K562 (cell line): ENCODE measurements at regions not wholly inside any gene's neighbourhood (a gene's known extent, or its start where the extent isn't known, plus 50 kb on each side); places are given as distances from the start of the nearest gene placed in this dataset.

ENCODE experiments used
- ATAC-seq: fragments of 200-7000 bp; cut with Tn5 transposase; 3 replicates; pipeline ENCODE4 v1.9.1; 2020; ENCODE audit warnings: moderate library complexity
- BruUV-seq: library from RNA; stranded (reverse); fragments of 400-500 nt; replicated peaks from 2 replicates; lab custom pipeline; 2021; lab: Mats Ljungman, UMichigan
- CTCF ChIA-PET: fragments of 300-600 bp; formaldehyde crosslinking; extraction: SDS; loops from one replicate; lab custom pipeline; 2021; ENCODE audit warnings: low intra/inter-chr PET ratio; lab: Yijun Ruan, JAX
- POLR2A ChIA-PET: fragments of 300-600, 350-650 bp; sonication (Branson Sonifier 250); formaldehyde crosslinking; extraction: SDS; loops from one replicate; lab custom pipeline; 2021; ENCODE audit warnings: antibody characterized with exemption, inconsistent platforms; lab: Yijun Ruan, JAX
- DNase-seq, 4 experiments: peaks; one replicate each; pipeline versions ENCODE4 v3.0.0 to v3.0.0-alpha.2; 2011 to 2018; ENCODE audit warnings: low spot score in 3 of 4, mixed read lengths in 3 of 4; ENCODE audit errors: extremely low read depth in 1 of 4
- FAIRE-seq: peaks from 2 replicates; lab custom pipeline; 2011; peaks lifted over from hg19 to GRCh38; lab: Jason Lieb, UNC
- H2AFZ ChIP-seq: 2 replicates; pipeline ENCODE4 v1.6.0; 2011; ENCODE audit warnings: low read depth, low read length, control low read depth, inconsistent platforms
- H3K27ac ChIP-seq: fragments of 200-600 bp; 3 replicates; pipeline ENCODE4 v1.8.0; 2011; ENCODE audit warnings: low read depth, mild to moderate bottlenecking, control low read depth, inconsistent platforms, low read length, moderate library complexity, mixed read lengths; ENCODE audit errors: extremely low read depth
- H3K27me3 ChIP-seq, 2 experiments: fragments of 300-600 bp in 1 of 2; 2 replicates in 1 of 2; 3 replicates in 1 of 2; pipeline versions ENCODE4 v1.6.0 to v1.8.0; 2011; ENCODE audit warnings: inconsistent platforms in 2 of 2, low read length in 2 of 2, mild to moderate bottlenecking in 1 of 2, mixed read lengths in 1 of 2, moderate library complexity in 1 of 2; ENCODE audit not compliant: control insufficient read depth in 2 of 2, insufficient read depth in 2 of 2
- H3K36me3 ChIP-seq: fragments of 300-600 bp; 3 replicates; pipeline ENCODE4 v1.8.0; 2011; ENCODE audit warnings: mild to moderate bottlenecking, low read length, inconsistent platforms; ENCODE audit not compliant: control insufficient read depth, insufficient read depth
- H3K4me1 ChIP-seq, 2 experiments: fragments of 200-600 bp in 1 of 2; replicated peaks in 1 of 2; 2 replicates in 1 of 2; 3 replicates in 1 of 2; pipeline versions ENCODE4 v1.5.1 to v1.8.0; 2011; ENCODE audit warnings: inconsistent platforms in 2 of 2, low read length in 2 of 2, mild to moderate bottlenecking in 1 of 2, mixed read lengths in 1 of 2, moderate library complexity in 1 of 2; ENCODE audit not compliant: control insufficient read depth in 2 of 2, insufficient read depth in 2 of 2
- H3K4me2 ChIP-seq: 2 replicates; pipeline ENCODE4 v1.6.1; 2011; ENCODE audit warnings: low read length, control low read depth, inconsistent platforms, mixed read lengths; ENCODE audit not compliant: insufficient read depth
- H3K4me3 ChIP-seq: fragments of 200-600 bp; sonication (generic), shearing (Covaris generic); 2 replicates; pipeline ENCODE4 v1.5.1; 2016; ENCODE audit warnings: control low read depth, inconsistent platforms
- H3K79me2 ChIP-seq: fragments of 200-600 bp; 3 replicates; pipeline ENCODE4 v1.8.0; 2011; ENCODE audit warnings: low read length, inconsistent platforms; ENCODE audit not compliant: control insufficient read depth, insufficient read depth
- H3K9ac ChIP-seq, 2 experiments: 2 replicates each; pipeline versions ENCODE4 v1.6.0 to v1.6.1; 2011; ENCODE audit warnings: low read depth in 2 of 2, low read length in 2 of 2, control low read depth in 1 of 2, inconsistent platforms in 1 of 2, mild to moderate bottlenecking in 1 of 2, mixed read lengths in 1 of 2; ENCODE audit not compliant: insufficient read depth in 1 of 2
- H3K9me1 ChIP-seq: one replicate; pipeline ENCODE4 v1.6.0; 2011; ENCODE audit warnings: inconsistent platforms, mild to moderate bottlenecking, low read length, moderate library complexity; ENCODE audit not compliant: control insufficient read depth, insufficient read depth
- H3K9me3 ChIP-seq: replicated peaks from 2 replicates; pipeline ENCODE4 v1.5.1; 2011; ENCODE audit warnings: low read depth, low read length, inconsistent platforms; ENCODE audit not compliant: control insufficient read depth, insufficient read depth
- H4K20me1 ChIP-seq: replicated peaks from 2 replicates; pipeline ENCODE4 v1.6.1; 2011; ENCODE audit warnings: low read length, inconsistent platforms, mixed read lengths; ENCODE audit not compliant: control insufficient read depth, insufficient read depth
- C11orf30 ChIP-seq: fragments of 450-650 bp; IDR thresholded peaks from 2 replicates; pipeline ENCODE4 v1.6.1; 2016; ENCODE audit warnings: low read depth, mild to moderate bottlenecking
- CBX1 ChIP-seq: sonication (generic); IDR thresholded peaks from 2 replicates; pipeline ENCODE4 v1.6.1; 2016; ENCODE audit warnings: antibody characterized with exemption, low read depth, mild to moderate bottlenecking
- CBX8 ChIP-seq: fragments of 200-600 bp; sonication (generic); IDR thresholded peaks from 2 replicates; pipeline ENCODE4 v1.6.1; 2012; ENCODE audit warnings: borderline replicate concordance, mixed run types, low read depth, mild to moderate bottlenecking, moderate library complexity, mixed read lengths, low read length, control low read depth, inconsistent platforms; ENCODE audit not compliant: poor library complexity, severe bottlenecking; ENCODE audit errors: extremely low read depth
- CC2D1A ChIP-seq: fragments of 450-650 bp; IDR thresholded peaks from 2 replicates; pipeline ENCODE4 v1.6.1; 2017; ENCODE audit warnings: mild to moderate bottlenecking
- CREB1 ChIP-seq, 2 experiments: sonication (generic) in 1 of 2; formaldehyde crosslinking in 1 of 2; IDR thresholded peaks; 2 replicates each; pipeline versions ENCODE4 v1.6.1 to v1.8.0; 2012 to 2022; ENCODE audit warnings: inconsistent platforms in 1 of 2, mild to moderate bottlenecking in 1 of 2, missing genetic modification reagents in 1 of 2, moderate library complexity in 1 of 2
- ELF2 ChIP-seq: fragments of 250-450 bp; sonication (Bioruptor Pico); IDR thresholded peaks from 2 replicates; pipeline ENCODE4 v1.5.0; 2021; ENCODE audit warnings: mild to moderate bottlenecking
- FOXP1 ChIP-seq: sonication (generic); formaldehyde crosslinking; IDR thresholded peaks from 2 replicates; pipeline ENCODE4 v1.8.0; 2022; ENCODE audit warnings: mild to moderate bottlenecking, missing genetic modification reagents
- FUS ChIP-seq: fragments of 200-400 bp; formaldehyde crosslinking; optimal IDR thresholded peaks from 2 replicates; pipeline ENCODE3; 2017; ENCODE audit warnings: low read depth, low read length
- HMG20A ChIP-seq: fragments of 450-650 bp; formaldehyde crosslinking; conservative IDR thresholded peaks from 2 replicates; pipeline ENCODE4 v1.4.0; 2020; ENCODE audit warnings: mild to moderate bottlenecking, mixed read lengths
- MAFG ChIP-seq: fragments of 450-650 bp; conservative IDR thresholded peaks from 2 replicates; pipeline ENCODE4 v1.6.1; 2016; ENCODE audit warnings: missing genetic modification characterization, missing compliant biosample characterization
- MIER1 ChIP-seq: fragments of 450-650 bp; IDR thresholded peaks from 2 replicates; pipeline ENCODE4 v1.6.1; 2016; ENCODE audit warnings: antibody characterized with exemption, mild to moderate bottlenecking, low read depth
- NCOA1 ChIP-seq: fragments of 450-650 bp; IDR thresholded peaks from 2 replicates; pipeline ENCODE4 v1.6.1; 2016; ENCODE audit warnings: low read depth
- NONO ChIP-seq, 2 experiments: fragments of 200-400 bp in 1 of 2; fragments of 450-650 bp in 1 of 2; formaldehyde crosslinking in 1 of 2; IDR thresholded peaks; 2 replicates each; pipeline ENCODE4 v1.6.1; 2017; ENCODE audit warnings: low read depth in 2 of 2, mild to moderate bottlenecking in 2 of 2, moderate library complexity in 2 of 2, low read length in 1 of 2
- RBM15 ChIP-seq: fragments of 200-400 bp; formaldehyde crosslinking; IDR thresholded peaks from 2 replicates; pipeline ENCODE4 v1.6.1; 2018; ENCODE audit warnings: mild to moderate bottlenecking, low read length, moderate library complexity; ENCODE audit not compliant: insufficient read depth
- ZNF316 ChIP-seq: fragments of 450-650 bp; IDR thresholded peaks from 2 replicates; pipeline ENCODE4 v1.6.1; 2016
- ZNF77 ChIP-seq: fragments of 250-450 bp; sonication (Bioruptor Pico); IDR thresholded peaks from 2 replicates; pipeline ENCODE4 v1.5.0; 2020
- WGBS: fragments of 100-300 bp; shearing (Covaris generic); methylation state at CpG from one replicate; pipeline ENCODE4 v1.1.6; 2016; ENCODE audit warnings: low coverage, mixed read lengths; ENCODE audit not compliant: insufficient coverage; ENCODE audit errors: missing lambda C conversion rate; 5-methylcytosine and 5-hydroxymethylcytosine counted together
- in situ Hi-C: fragments of 300-500 bp; cut with MboI; formaldehyde crosslinking; loops from 4 replicates; pipeline ENCODE4 v1.15.0; 2018; ENCODE audit warnings: inconsistent platforms, mixed read lengths
- intact Hi-C: fragments of 100-400 bp; cut with micrococcal nuclease; formaldehyde crosslinking; loops from 2 replicates; pipeline ENCODE4 v1.14.2; 2022
- TF ChIP-seq, protein P1 (sequence below): fragments of 250-450 bp; sonication (Bioruptor Pico); IDR thresholded peaks from 2 replicates; pipeline ENCODE4 v1.9.0; 2021; ENCODE audit warnings: mild to moderate bottlenecking
- TF ChIP-seq, protein P2 (sequence below): sonication (generic); formaldehyde crosslinking; IDR thresholded peaks from 2 replicates; pipeline ENCODE4 v1.8.1; 2023; ENCODE audit warnings: mild to moderate bottlenecking, missing genetic modification reagents

- 0% methylated on average over 4 of the region's 4 CpGs for WGBS
- intact Hi-C loops (no loop called here), in situ Hi-C loops (no loop called here)
- H4K20me1 ChIP-seq: no peaks in the 10 kb centered on the region
- ATAC-seq (no peak), FAIRE-seq (no peak), DNase-seq (no peak)
- H3K4me3 ChIP-seq: no peak overlapping the region
- TF ChIP-seq CBX8 (no peak), ZNF77 (CRISPR knock-in tag) (no peak), C11orf30 (0 out of 2 replicates have a peak, but pooled peaks have one; percentile 20), MAFG (tag) (0 out of 2 replicates have a peak, but pooled peaks have one; percentile 6), ZNF316 (peak; percentile 61)
- POLR2A ChIA-PET: no interaction called here
- H3K79me2 ChIP-seq: no peaks in the 10 kb centered on the region
- no peak overlapping the region for H3K27ac ChIP-seq
- peaks cover 18 to 43% of the 10 kb centered on the region in 2 experiments; a peak in 4 of 5 replicates for H3K27me3 ChIP-seq
- CTCF ChIA-PET: no interaction called here
- BruUV-seq: no TSS peak
- no peak overlapping the region for H2AFZ ChIP-seq
- H3K9me3 ChIP-seq: no peaks in the 10 kb centered on the region
- H3K9ac ChIP-seq: no peak overlapping the region
- no peak overlapping the region for H3K4me2 ChIP-seq
- H3K9me1 ChIP-seq: no peaks in the 10 kb centered on the region
- H3K36me3 ChIP-seq: no peaks in the 10 kb centered on the region
- H3K4me1 ChIP-seq: no peaks in the 10 kb centered on the region
Observed at GRCh38 chr22:49361164-49361563, 466.5 kb downstream of the BRD1 start.

DNA sequence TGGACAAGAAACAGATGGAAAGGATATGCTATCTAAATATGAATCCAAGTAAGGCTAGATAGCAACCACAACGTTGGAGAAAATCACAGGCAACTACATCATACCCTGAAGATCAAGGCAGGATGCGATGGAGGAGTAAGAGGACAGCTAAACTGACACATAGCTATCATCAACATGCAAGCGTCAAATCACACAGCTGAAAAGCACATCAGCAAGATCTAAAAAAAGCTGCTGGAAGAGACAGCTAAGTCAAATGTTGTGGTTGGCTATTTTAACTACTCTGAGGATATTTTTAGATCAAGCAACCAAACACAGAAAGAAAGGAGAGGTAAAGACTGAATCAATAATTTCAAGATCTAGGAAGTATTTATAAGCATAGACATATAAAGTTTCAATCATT lies 466.9 kb downstream of the BRD1 start:
- H4K20me1 ChIP-seq: no peaks in the 10 kb centered on the region
- ChIA-PET POLR2A (no interaction called here), CTCF (no interaction called here)
- no peak overlapping the region for H3K4me2 ChIP-seq
- no peaks in the 10 kb centered on the region for H3K36me3 ChIP-seq
- no peaks in the 10 kb centered on the region for H3K9me1 ChIP-seq
- H3K9me3 ChIP-seq: no peaks in the 10 kb centered on the region
- WGBS: 2% methylated on average over 3 of the region's 3 CpGs
- DNase-seq: no peak
- FAIRE-seq: no peak
- ATAC-seq: no peak
- H3K27ac ChIP-seq: no peak overlapping the region
- no peaks in the 10 kb centered on the region for H3K4me1 ChIP-seq
- H3K79me2 ChIP-seq: no peaks in the 10 kb centered on the region
- in situ Hi-C loops: no loop called here
- no peak overlapping the region for H2AFZ ChIP-seq
- H3K9ac ChIP-seq: no peak overlapping the region
- peaks cover 20 to 40% of the 10 kb centered on the region in 2 experiments; a peak in 4 of 5 replicates for H3K27me3 ChIP-seq
- intact Hi-C loops: no loop called here
- BruUV-seq: no TSS peak
- no peak overlapping the region for H3K4me3 ChIP-seq
- TF ChIP-seq RBM15 (no peak), MIER1 (no peak), NONO (IDR thresholded peaks at IDR 0.05; ENCODE audit: low read depth in 2 of 2, low read length in 1 of 2) (no peak), FUS (no peak), NCOA1 (no peak), FOXP1 (CRISPR knock-in tag) (no peak), CREB1 (IDR thresholded peaks at IDR 0.05) (no peak), CREB1 (CRISPR knock-in tag; IDR thresholded peaks at IDR 0.05) (no peak), CC2D1A (no peak), CBX1 (no peak), HMG20A (CRISPR knock-in tag) (no peak), ELF2 (no peak)
- TF ChIP-seq, protein P1, sequence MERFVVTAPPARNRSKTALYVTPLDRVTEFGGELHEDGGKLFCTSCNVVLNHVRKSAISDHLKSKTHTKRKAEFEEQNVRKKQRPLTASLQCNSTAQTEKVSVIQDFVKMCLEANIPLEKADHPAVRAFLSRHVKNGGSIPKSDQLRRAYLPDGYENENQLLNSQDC (CRISPR knock-in tag): no peak
- TF ChIP-seq, protein P2, sequence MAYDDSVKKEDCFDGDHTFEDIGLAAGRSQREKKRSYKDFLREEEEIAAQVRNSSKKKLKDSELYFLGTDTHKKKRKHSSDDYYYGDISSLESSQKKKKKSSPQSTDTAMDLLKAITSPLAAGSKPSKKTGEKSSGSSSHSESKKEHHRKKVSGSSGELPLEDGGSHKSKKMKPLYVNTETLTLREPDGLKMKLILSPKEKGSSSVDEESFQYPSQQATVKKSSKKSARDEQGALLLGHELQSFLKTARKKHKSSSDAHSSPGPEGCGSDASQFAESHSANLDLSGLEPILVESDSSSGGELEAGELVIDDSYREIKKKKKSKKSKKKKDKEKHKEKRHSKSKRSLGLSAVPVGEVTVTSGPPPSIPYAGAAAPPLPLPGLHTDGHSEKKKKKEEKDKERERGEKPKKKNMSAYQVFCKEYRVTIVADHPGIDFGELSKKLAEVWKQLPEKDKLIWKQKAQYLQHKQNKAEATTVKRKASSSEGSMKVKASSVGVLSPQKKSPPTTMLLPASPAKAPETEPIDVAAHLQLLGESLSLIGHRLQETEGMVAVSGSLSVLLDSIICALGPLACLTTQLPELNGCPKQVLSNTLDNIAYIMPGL: no peak
